Activated CD8-positive, alpha-beta T cell treated with anti-CD3 and anti-CD28 coated beads, Interleukin-2, amount 10 ng/mL, durations not matched to agents 7 days and 5 days (primary cell): ENCODE measurements at regions not wholly inside any gene's neighbourhood (a gene's known extent, or its start where the extent isn't known, plus 50 kb on each side); places are given as distances from the start of the nearest gene placed in this dataset.

Source experiments
- ATAC-seq: fragments of 150-1000 bp; cut with Tn5 transposase; one replicate; pipeline ENCODE4 v1.10.0; 2021; ENCODE audit warnings: moderate library complexity
- CTCF ChIA-PET: fragments of 350-600 bp; sonication (Branson Sonifier 250); formaldehyde crosslinking; loops from one replicate; lab custom pipeline; 2021; ENCODE audit warnings: antibody characterized with exemption; lab: Charles Lee
- POLR2A ChIA-PET: fragments of 350-600 bp; sonication (Branson Sonifier 250); formaldehyde crosslinking; loops from one replicate; lab custom pipeline; 2021; ENCODE audit warnings: antibody characterized with exemption; lab: Charles Lee
- DNase-seq: peaks from one replicate; pipeline ENCODE4 v3.0.0-alpha.2; 2020
- H3K27ac Mint-ChIP-seq: one replicate; pipeline ENCODE4 v1.8.0; 2021; ENCODE audit warnings: mild to moderate bottlenecking, mixed read lengths
- H3K27me3 Mint-ChIP-seq: one replicate; pipeline ENCODE4 v1.8.0; 2021; ENCODE audit warnings: low read depth, mixed read lengths
- H3K36me3 Mint-ChIP-seq: one replicate; pipeline ENCODE4 v1.8.0; 2021; ENCODE audit warnings: low read depth, mixed read lengths
- H3K4me1 Mint-ChIP-seq: one replicate; pipeline ENCODE4 v1.8.0; 2021; ENCODE audit warnings: low read depth, mixed read lengths
- H3K4me3 Mint-ChIP-seq: one replicate; pipeline ENCODE4 v1.8.0; 2021; ENCODE audit warnings: mild to moderate bottlenecking, mixed read lengths
- H3K9me3 Mint-ChIP-seq: one replicate; pipeline ENCODE4 v1.8.0; 2022; ENCODE audit warnings: mixed read lengths; ENCODE audit not compliant: insufficient read depth

GRCh38 chr5:128774605-128775004, 190.7 kb upstream of the SLC27A6 start:
- no peak for ATAC-seq
- DNase-seq, result no peak
- H3K9me3 Mint-ChIP-seq, result peaks cover 4% of the 10 kb centered on the region
- no peaks in the 10 kb centered on the region for H3K36me3 Mint-ChIP-seq
- ChIA-PET CTCF (no interaction called here), POLR2A (no interaction called here)
- H3K27ac Mint-ChIP-seq, result no peak overlapping the region
- peaks cover 20% of the 10 kb centered on the region for H3K4me1 Mint-ChIP-seq
- no peak overlapping the region for H3K4me3 Mint-ChIP-seq
- H3K27me3 Mint-ChIP-seq, result peaks cover 3% of the 10 kb centered on the region

GRCh38 chr5:128775558-128775957, 189.7 kb upstream of the SLC27A6 start:
- ChIA-PET POLR2A (no interaction called here), CTCF (no interaction called here)
- Mint-ChIP-seq H3K27me3 (peaks cover 3% of the 10 kb centered on the region), H3K9me3 (peaks cover 4% of the 10 kb centered on the region), H3K4me3 (no peak overlapping the region), H3K4me1 (peaks cover 20% of the 10 kb centered on the region), H3K36me3 (no peaks in the 10 kb centered on the region), H3K27ac (no peak overlapping the region)
- ATAC-seq (no peak), DNase-seq (no peak)

- DNase-seq, result peak; percentile 24
- H3K4me1 Mint-ChIP-seq, result peaks cover 20% of the 10 kb centered on the region
- peaks cover 4% of the 10 kb centered on the region for H3K9me3 Mint-ChIP-seq
- CTCF ChIA-PET, result no interaction called here
- H3K4me3 Mint-ChIP-seq, result no peak overlapping the region
- H3K36me3 Mint-ChIP-seq, result no peaks in the 10 kb centered on the region
- H3K27ac Mint-ChIP-seq, result peak overlapping the region; percentile 31
- ATAC-seq, result peak; percentile 86
- POLR2A ChIA-PET, result no interaction called here
- H3K27me3 Mint-ChIP-seq, result no peaks in the 10 kb centered on the region
Measured at GRCh38 chr5:128777052-128777451, 188.2 kb upstream of the SLC27A6 start.

- POLR2A ChIA-PET, result no interaction called here
- no peak overlapping the region for H3K27ac Mint-ChIP-seq
Measured at GRCh38 chr5:128778474-128778873, 186.8 kb upstream of the SLC27A6 start.

GRCh38 chr5:128782446-128782845, 182.8 kb upstream of the SLC27A6 start:
- DNase-seq, result no peak
- no peak overlapping the region for H3K27ac Mint-ChIP-seq
- ChIA-PET CTCF (no interaction called here), POLR2A (no interaction called here)
- H3K4me3 Mint-ChIP-seq, result no peak overlapping the region
- no peaks in the 10 kb centered on the region for H3K36me3 Mint-ChIP-seq
- peaks cover 4% of the 10 kb centered on the region for H3K9me3 Mint-ChIP-seq
- H3K4me1 Mint-ChIP-seq, result peaks cover 4% of the 10 kb centered on the region
- no peak for ATAC-seq
- no peaks in the 10 kb centered on the region for H3K27me3 Mint-ChIP-seq

More at GRCh38 chr5:128778474-128778873, 186.8 kb upstream of the SLC27A6 start:
- Mint-ChIP-seq H3K4me3 (no peak overlapping the region), H3K36me3 (no peaks in the 10 kb centered on the region), H3K27me3 (no peaks in the 10 kb centered on the region), H3K9me3 (peaks cover 4% of the 10 kb centered on the region), H3K4me1 (peaks cover 20% of the 10 kb centered on the region)
- no peak for DNase-seq
- no peak for ATAC-seq
- CTCF ChIA-PET, result no interaction called here

- ATAC-seq (no peak), DNase-seq (no peak)
- Mint-ChIP-seq H3K36me3 (no peaks in the 10 kb centered on the region), H3K4me1 (no peaks in the 10 kb centered on the region), H3K9me3 (no peaks in the 10 kb centered on the region), H3K27ac (no peak overlapping the region), H3K27me3 (no peaks in the 10 kb centered on the region), H3K4me3 (no peak overlapping the region)
- CTCF ChIA-PET, result no interaction called here
- POLR2A ChIA-PET, result no interaction called here
Measured at GRCh38 chr5:128784726-128785125, 180.6 kb upstream of the SLC27A6 start.

GRCh38 chr5:128791312-128791711, 174.0 kb upstream of the SLC27A6 start:
- Mint-ChIP-seq H3K4me1 (no peaks in the 10 kb centered on the region), H3K36me3 (no peaks in the 10 kb centered on the region)

GRCh38 chr5:128796506-128796905, 168.8 kb upstream of the SLC27A6 start:
- Mint-ChIP-seq H3K4me3 (no peak overlapping the region), H3K36me3 (no peaks in the 10 kb centered on the region), H3K27ac (no peak overlapping the region), H3K9me3 (peaks cover 3% of the 10 kb centered on the region), H3K27me3 (no peaks in the 10 kb centered on the region), H3K4me1 (no peaks in the 10 kb centered on the region)
- DNase-seq, result no peak
- ATAC-seq, result no peak
- ChIA-PET POLR2A (no interaction called here), CTCF (no interaction called here)

More at GRCh38 chr5:128791312-128791711, 174.0 kb upstream of the SLC27A6 start:
- H3K9me3 Mint-ChIP-seq, result peaks cover 3% of the 10 kb centered on the region
- ChIA-PET CTCF (no interaction called here), POLR2A (no interaction called here)
- H3K4me3 Mint-ChIP-seq, result no peak overlapping the region
- no peaks in the 10 kb centered on the region for H3K27me3 Mint-ChIP-seq
- ATAC-seq (no peak), DNase-seq (no peak)
- no peak overlapping the region for H3K27ac Mint-ChIP-seq

GRCh38 chr5:128798871-128799270, 166.4 kb upstream of the SLC27A6 start:
- no peak overlapping the region for H3K27ac Mint-ChIP-seq
- CTCF ChIA-PET, result no interaction called here
- no peaks in the 10 kb centered on the region for H3K36me3 Mint-ChIP-seq
- POLR2A ChIA-PET, result no interaction called here
- no peak overlapping the region for H3K4me3 Mint-ChIP-seq
- H3K4me1 Mint-ChIP-seq, result no peaks in the 10 kb centered on the region
- DNase-seq (no peak), ATAC-seq (no peak)
- H3K27me3 Mint-ChIP-seq, result no peaks in the 10 kb centered on the region
- no peaks in the 10 kb centered on the region for H3K9me3 Mint-ChIP-seq

- DNase-seq (no peak), ATAC-seq (no peak)
- Mint-ChIP-seq H3K27me3 (no peaks in the 10 kb centered on the region), H3K9me3 (no peaks in the 10 kb centered on the region), H3K36me3 (no peaks in the 10 kb centered on the region), H3K4me3 (no peak overlapping the region), H3K27ac (no peak overlapping the region), H3K4me1 (no peaks in the 10 kb centered on the region)
- CTCF ChIA-PET, result no interaction called here
- POLR2A ChIA-PET, result no interaction called here
Measured at GRCh38 chr5:128799945-128800344, 165.3 kb upstream of the SLC27A6 start.

- Mint-ChIP-seq H3K27me3 (no peaks in the 10 kb centered on the region), H3K36me3 (no peaks in the 10 kb centered on the region), H3K27ac (no peak overlapping the region), H3K4me3 (no peak overlapping the region), H3K4me1 (no peaks in the 10 kb centered on the region), H3K9me3 (no peaks in the 10 kb centered on the region)
- DNase-seq (no peak), ATAC-seq (no peak)
- ChIA-PET CTCF (no interaction called here), POLR2A (interaction anchor here (0.7 kb wide), 1 partner anchor 99 kb away, joined by 3 read pairs; no protein-coding TSS in a partner anchor)
Measured at GRCh38 chr5:128800377-128800776, 164.9 kb upstream of the SLC27A6 start.

GRCh38 chr5:128813317-128814070, 151.8 kb upstream of the SLC27A6 start:
- H3K27me3 Mint-ChIP-seq, result no peaks in the 10 kb centered on the region
- DNase-seq (no peak), ATAC-seq (no peak)
- ChIA-PET POLR2A (no interaction called here), CTCF (no interaction called here)
- no peak overlapping the region for H3K4me3 Mint-ChIP-seq
- peaks cover 2% of the 10 kb centered on the region for H3K9me3 Mint-ChIP-seq
- no peaks in the 10 kb centered on the region for H3K4me1 Mint-ChIP-seq
- H3K27ac Mint-ChIP-seq, result no peak overlapping the region
- no peaks in the 10 kb centered on the region for H3K36me3 Mint-ChIP-seq

GRCh38 chr5:128815201-128815600, 150.1 kb upstream of the SLC27A6 start:
- DNase-seq (peak; percentile 20), ATAC-seq (no peak)
- no peaks in the 10 kb centered on the region for H3K9me3 Mint-ChIP-seq
- no peak overlapping the region for H3K4me3 Mint-ChIP-seq
- CTCF ChIA-PET, result no interaction called here
- H3K36me3 Mint-ChIP-seq, result no peaks in the 10 kb centered on the region
- no peaks in the 10 kb centered on the region for H3K27me3 Mint-ChIP-seq
- POLR2A ChIA-PET, result no interaction called here
- H3K4me1 Mint-ChIP-seq, result no peaks in the 10 kb centered on the region
- no peak overlapping the region for H3K27ac Mint-ChIP-seq
